CD4-positive, CD25-positive, alpha-beta regulatory T cell (primary cell): ENCODE measurements at regions not wholly inside any gene's neighbourhood (a gene's known extent, or its start where the extent isn't known, plus 50 kb on each side); places are given as distances from the start of the nearest gene placed in this dataset.

Source experiments
- ATAC-seq, 2 donors: fragments of 150-1000 bp; cut with Tn5 transposase; one replicate each; pipeline ENCODE4 v1.10.0; 2021; ENCODE audit warnings: low read depth in 2 of 2, moderate number of reproducible peaks in 2 of 2, moderate library complexity in 1 of 2
- DNase-seq, 3 donors: peaks; one replicate each; pipeline versions ENCODE4 v3.0.0 to v3.0.0-alpha.2; 2012 to 2022; ENCODE audit warnings: mixed read lengths in 1 of 3
- H3K27ac ChIP-seq: one replicate; pipeline ENCODE4 v1.7.0; 2013; ENCODE audit warnings: mild to moderate bottlenecking, low read length; ENCODE audit not compliant: insufficient read depth, poor library complexity, severe bottlenecking
- H3K27me3 ChIP-seq: one replicate; pipeline ENCODE4 v1.7.0; 2013; ENCODE audit warnings: low read length; ENCODE audit not compliant: control insufficient read depth, insufficient read depth
- H3K36me3 ChIP-seq: one replicate; pipeline ENCODE4 v1.7.0; 2013; ENCODE audit warnings: mild to moderate bottlenecking, low read length, moderate library complexity; ENCODE audit not compliant: control insufficient read depth, insufficient read depth
- H3K4me1 ChIP-seq: 2 replicates; pipeline ENCODE4 v1.7.0; 2013; ENCODE audit warnings: mild to moderate bottlenecking, low read length; ENCODE audit not compliant: insufficient read depth, control insufficient read depth, poor library complexity, severe bottlenecking
- H3K4me3 ChIP-seq: one replicate; pipeline ENCODE4 v1.7.0; 2013; ENCODE audit warnings: low read depth, mild to moderate bottlenecking, low read length, moderate library complexity
- H3K9me3 ChIP-seq, 2 experiments: 1 replicate in 1 of 2; 2 replicates in 1 of 2; pipeline ENCODE4 v1.7.0; 2013; ENCODE audit warnings: low read length in 2 of 2, mild to moderate bottlenecking in 1 of 2, moderate library complexity in 1 of 2; ENCODE audit not compliant: control insufficient read depth in 2 of 2
- H3K27ac Mint-ChIP-seq, 3 donors: one replicate each; pipeline ENCODE4 v1.8.0; 2020 to 2022; ENCODE audit warnings: mild to moderate bottlenecking in 3 of 3, mixed read lengths in 3 of 3, moderate library complexity in 2 of 3
- H3K27me3 Mint-ChIP-seq: one replicate; pipeline ENCODE4 v1.8.0; 2022; ENCODE audit warnings: mild to moderate bottlenecking, mixed read lengths
- H3K36me3 Mint-ChIP-seq: one replicate; pipeline ENCODE4 v1.8.0; 2020; ENCODE audit warnings: mixed read lengths
- H3K4me1 Mint-ChIP-seq, 4 donors: one replicate each; pipeline ENCODE4 v1.8.0; 2020 to 2022; ENCODE audit warnings: mixed read lengths in 4 of 4, mild to moderate bottlenecking in 1 of 4
- H3K4me3 Mint-ChIP-seq, 4 donors: one replicate each; pipeline ENCODE4 v1.8.0; 2020 to 2022; ENCODE audit warnings: mild to moderate bottlenecking in 4 of 4, mixed read lengths in 4 of 4, moderate library complexity in 3 of 4
- H3K9me3 Mint-ChIP-seq, 7 donors: one replicate each; pipeline ENCODE4 v1.8.0; 2020 to 2022; ENCODE audit warnings: mixed read lengths in 7 of 7, mild to moderate bottlenecking in 3 of 7, moderate library complexity in 2 of 7

DNA sequence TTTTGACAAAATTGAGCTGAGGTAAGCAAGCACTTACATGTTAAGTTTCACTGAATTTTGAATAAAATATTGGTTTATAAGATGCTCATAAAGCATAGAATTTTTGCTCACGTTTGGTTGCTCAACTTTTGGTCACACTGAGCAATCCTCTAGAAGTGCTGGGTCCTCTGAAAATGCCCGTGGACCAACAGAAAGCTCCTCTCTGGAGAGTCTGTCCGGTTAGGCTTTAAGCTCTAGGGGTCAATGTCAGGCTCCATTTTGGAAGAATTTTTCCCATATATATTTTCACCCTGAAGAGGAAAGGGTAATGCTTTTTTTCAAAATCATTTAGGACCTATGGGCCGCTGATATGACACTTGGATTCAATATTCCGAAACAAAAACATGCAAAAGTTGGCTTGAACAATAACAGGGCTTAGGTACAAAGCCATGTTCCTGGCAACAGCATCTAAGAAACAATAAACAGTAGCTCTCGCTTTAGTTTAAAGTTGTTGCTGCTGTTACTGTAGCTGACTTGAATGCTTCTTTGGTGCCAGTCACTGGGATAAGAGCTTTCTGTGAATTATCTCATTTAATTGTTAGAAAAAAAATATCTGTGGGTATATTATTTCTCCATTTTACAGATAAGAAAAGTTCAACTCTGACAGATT lies 131.7 kb upstream of the ESRRG start:
- H3K4me3 Mint-ChIP-seq, result peak overlapping the region in 1 of 4 donors; percentile 81
- H3K4me1 Mint-ChIP-seq, result no peaks in the 10 kb centered on the region
- no peak for DNase-seq
- no peak for ATAC-seq
- no peak overlapping the region for H3K27ac Mint-ChIP-seq
- H3K27me3 Mint-ChIP-seq, result no peaks in the 10 kb centered on the region
- Histone ChIP-seq H3K27me3 (no peaks in the 10 kb centered on the region), H3K27ac (no peak overlapping the region), H3K9me3 (no peaks in the 10 kb centered on the region), H3K4me1 (no peaks in the 10 kb centered on the region), H3K4me3 (no peak overlapping the region), H3K36me3 (no peaks in the 10 kb centered on the region)
- peaks cover 0 to 32% (median 6%) of the 10 kb centered on the region in 7 donors for H3K9me3 Mint-ChIP-seq
- no peaks in the 10 kb centered on the region for H3K36me3 Mint-ChIP-seq

- H3K4me3 Mint-ChIP-seq, result no peak overlapping the region
- H3K9me3 Mint-ChIP-seq, result peaks cover 0 to 33% (median 6%) of the 10 kb centered on the region in 7 donors
- Histone ChIP-seq H3K9me3 (no peaks in the 10 kb centered on the region), H3K27ac (no peak overlapping the region), H3K36me3 (no peaks in the 10 kb centered on the region), H3K4me1 (no peaks in the 10 kb centered on the region), H3K4me3 (no peak overlapping the region), H3K27me3 (no peaks in the 10 kb centered on the region)
- no peaks in the 10 kb centered on the region for H3K27me3 Mint-ChIP-seq
- no peaks in the 10 kb centered on the region for H3K36me3 Mint-ChIP-seq
- no peak for ATAC-seq
- no peak overlapping the region for H3K27ac Mint-ChIP-seq
- no peak for DNase-seq
- H3K4me1 Mint-ChIP-seq, result no peaks in the 10 kb centered on the region
Observed at GRCh38 chr1:216851073-216851472, 127.8 kb upstream of the ESRRG start.

DNA sequence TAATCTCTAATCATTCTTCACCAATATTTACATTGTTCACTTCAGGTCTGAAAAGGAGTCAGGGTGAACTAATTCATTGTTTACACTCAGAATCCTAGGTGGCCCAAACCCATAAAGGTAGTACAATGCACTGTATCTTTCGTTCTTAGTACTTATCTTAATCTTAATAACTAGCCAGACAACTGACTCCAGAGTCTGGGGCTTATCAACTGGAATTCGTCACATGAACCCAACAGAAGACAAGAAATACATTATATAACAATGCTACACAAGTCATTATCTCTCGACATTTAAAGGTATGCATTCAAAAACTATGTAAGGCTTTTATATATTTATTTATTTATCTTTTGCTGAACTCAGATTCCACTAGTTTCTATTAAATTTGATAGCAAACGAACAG lies 125.9 kb upstream of the ESRRG start:
- H3K9me3 ChIP-seq, result no peaks in the 10 kb centered on the region
- Mint-ChIP-seq H3K4me1 (no peaks in the 10 kb centered on the region), H3K4me3 (no peak overlapping the region), H3K27me3 (no peaks in the 10 kb centered on the region), H3K36me3 (no peaks in the 10 kb centered on the region), H3K9me3 (peaks cover 0 to 28% (median 5%) of the 10 kb centered on the region in 7 donors), H3K27ac (no peak overlapping the region)
- no peaks in the 10 kb centered on the region for H3K4me1 ChIP-seq
- DNase-seq (no peak), ATAC-seq (no peak)
- no peaks in the 10 kb centered on the region for H3K27me3 ChIP-seq
- H3K4me3 ChIP-seq, result no peak overlapping the region
- H3K27ac ChIP-seq, result no peak overlapping the region
- no peaks in the 10 kb centered on the region for H3K36me3 ChIP-seq

DNA sequence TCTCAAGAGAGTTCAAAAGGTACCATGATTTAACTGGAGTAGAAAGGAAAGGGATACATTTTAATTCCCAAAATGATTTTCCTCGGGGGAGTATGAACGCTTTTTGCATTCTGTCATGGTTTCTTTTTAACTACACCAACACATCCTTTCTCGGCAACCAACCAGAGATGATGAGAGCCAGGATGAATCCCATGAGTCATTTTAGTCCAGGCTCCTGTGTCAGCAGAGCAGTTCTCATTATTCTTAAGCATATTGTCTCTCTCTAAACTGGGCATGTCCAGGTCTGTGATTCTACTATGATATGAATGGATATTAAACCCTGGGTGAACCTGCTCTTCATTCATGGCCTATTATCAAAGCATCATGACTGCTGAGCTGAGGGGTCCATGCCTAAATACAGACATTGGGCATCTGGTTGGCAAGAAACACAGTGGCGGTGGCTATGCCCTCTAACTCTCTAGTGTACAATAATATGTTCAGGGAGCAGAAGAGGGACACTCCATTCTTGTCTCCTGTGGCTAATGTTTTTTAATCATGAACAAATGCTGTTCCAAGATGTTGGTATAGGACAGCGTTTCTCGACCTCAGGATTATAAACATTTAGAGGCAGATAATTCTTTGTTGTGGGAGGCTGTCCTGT lies 124.3 kb upstream of the ESRRG start:
- Histone ChIP-seq H3K9me3 (no peaks in the 10 kb centered on the region), H3K4me3 (no peak overlapping the region), H3K36me3 (no peaks in the 10 kb centered on the region), H3K27ac (no peak overlapping the region), H3K27me3 (no peaks in the 10 kb centered on the region), H3K4me1 (no peaks in the 10 kb centered on the region)
- Mint-ChIP-seq H3K27me3 (no peaks in the 10 kb centered on the region), H3K4me1 (no peaks in the 10 kb centered on the region), H3K9me3 (peaks cover 0 to 18% (median 5%) of the 10 kb centered on the region in 7 donors), H3K27ac (no peak overlapping the region), H3K4me3 (no peak overlapping the region), H3K36me3 (no peaks in the 10 kb centered on the region)
- no peak for ATAC-seq
- DNase-seq, result no peak

- no peak overlapping the region for H3K27ac ChIP-seq
- H3K4me3 Mint-ChIP-seq, result no peak overlapping the region
- no peak overlapping the region for H3K27ac Mint-ChIP-seq
- H3K27me3 ChIP-seq, result no peaks in the 10 kb centered on the region
- H3K36me3 ChIP-seq, result no peaks in the 10 kb centered on the region
- DNase-seq (no peak), ATAC-seq (no peak)
- H3K4me1 ChIP-seq, result no peaks in the 10 kb centered on the region
- peaks cover 0 to 15% (median 4%) of the 10 kb centered on the region in 7 donors for H3K9me3 Mint-ChIP-seq
- H3K36me3 Mint-ChIP-seq, result no peaks in the 10 kb centered on the region
- H3K4me3 ChIP-seq, result no peak overlapping the region
- H3K4me1 Mint-ChIP-seq, result no peaks in the 10 kb centered on the region
- H3K27me3 Mint-ChIP-seq, result no peaks in the 10 kb centered on the region
- H3K9me3 ChIP-seq, result no peaks in the 10 kb centered on the region
Observed at GRCh38 chr1:216846339-216846738, 123.1 kb upstream of the ESRRG start.

DNA sequence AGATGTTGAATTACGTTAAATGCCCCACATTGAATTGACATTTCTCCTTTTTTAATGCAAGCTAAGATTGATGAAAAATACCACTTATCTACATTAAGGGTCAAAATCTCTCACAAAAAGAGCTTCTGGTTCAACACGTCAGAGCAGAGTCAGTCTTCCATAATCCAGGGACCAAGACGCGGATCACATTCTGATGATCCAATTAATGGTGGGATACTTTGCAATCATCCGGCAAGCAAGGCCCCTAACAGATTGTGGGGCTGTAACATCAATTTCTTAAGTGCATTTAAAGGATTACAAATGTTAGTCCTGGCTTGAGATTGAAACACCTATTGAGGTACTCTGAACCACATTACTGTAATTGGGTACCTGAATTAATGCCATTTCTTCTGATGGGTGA lies 120.2 kb upstream of the ESRRG start:
- H3K4me3 Mint-ChIP-seq, result no peak overlapping the region
- no peaks in the 10 kb centered on the region for H3K27me3 Mint-ChIP-seq
- Histone ChIP-seq H3K27ac (no peak overlapping the region), H3K4me1 (no peaks in the 10 kb centered on the region), H3K27me3 (no peaks in the 10 kb centered on the region), H3K36me3 (no peaks in the 10 kb centered on the region), H3K4me3 (no peak overlapping the region), H3K9me3 (no peaks in the 10 kb centered on the region)
- H3K27ac Mint-ChIP-seq, result no peak overlapping the region
- DNase-seq (no peak), ATAC-seq (no peak)
- no peaks in the 10 kb centered on the region for H3K36me3 Mint-ChIP-seq
- peaks cover 0 to 17% (median 5%) of the 10 kb centered on the region in 7 donors for H3K9me3 Mint-ChIP-seq
- H3K4me1 Mint-ChIP-seq, result no peaks in the 10 kb centered on the region

DNA sequence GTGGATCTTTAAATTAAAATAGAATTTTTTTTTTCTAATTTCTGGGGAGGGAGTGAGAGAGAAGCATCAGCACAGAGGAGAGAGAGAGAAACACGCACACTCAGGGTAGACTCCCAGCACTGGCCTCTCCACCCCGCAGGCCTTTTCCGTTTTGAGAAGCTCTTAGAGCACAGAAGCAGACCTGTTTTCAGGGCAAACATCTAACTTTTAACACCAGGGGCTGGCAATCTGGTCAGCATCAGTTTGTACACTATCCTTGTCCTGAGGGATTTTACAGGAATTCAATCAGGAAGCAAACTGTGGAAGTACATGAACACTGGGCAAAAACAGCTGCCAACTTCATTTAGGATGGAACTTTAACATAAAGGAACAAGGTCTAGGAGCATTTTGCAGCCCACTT lies 117.9 kb upstream of the ESRRG start:
- Mint-ChIP-seq H3K9me3 (peaks cover 0 to 11% (median 5%) of the 10 kb centered on the region in 7 donors), H3K27ac (no peak overlapping the region), H3K4me1 (no peaks in the 10 kb centered on the region), H3K36me3 (no peaks in the 10 kb centered on the region), H3K4me3 (no peak overlapping the region), H3K27me3 (no peaks in the 10 kb centered on the region)
- Histone ChIP-seq H3K27ac (no peak overlapping the region), H3K9me3 (no peaks in the 10 kb centered on the region), H3K36me3 (no peaks in the 10 kb centered on the region), H3K27me3 (no peaks in the 10 kb centered on the region), H3K4me3 (no peak overlapping the region), H3K4me1 (no peaks in the 10 kb centered on the region)
- ATAC-seq (no peak), DNase-seq (no peak)

GRCh38 chr1:216836316-216836715 lies 113.1 kb upstream of the ESRRG start:
- no peak overlapping the region for H3K4me3 ChIP-seq
- ATAC-seq (no peak), DNase-seq (no peak)
- no peaks in the 10 kb centered on the region for H3K36me3 Mint-ChIP-seq
- H3K9me3 ChIP-seq, result no peaks in the 10 kb centered on the region
- H3K9me3 Mint-ChIP-seq, result peaks cover under 1 to 22% (median 4%) of the 10 kb centered on the region in 7 donors
- no peaks in the 10 kb centered on the region for H3K36me3 ChIP-seq
- no peaks in the 10 kb centered on the region for H3K27me3 ChIP-seq
- no peaks in the 10 kb centered on the region for H3K4me1 ChIP-seq
- no peaks in the 10 kb centered on the region for H3K27me3 Mint-ChIP-seq
- no peak overlapping the region for H3K27ac Mint-ChIP-seq
- H3K4me3 Mint-ChIP-seq, result no peak overlapping the region
- no peaks in the 10 kb centered on the region for H3K4me1 Mint-ChIP-seq
- H3K27ac ChIP-seq, result no peak overlapping the region
